Chondrocyte (in vitro differentiated cells): ENCODE measurements at regions not wholly inside any gene's neighbourhood (a gene's known extent, or its start where the extent isn't known, plus 50 kb on each side); places are given as distances from the start of the nearest gene placed in this dataset.

ENCODE experiments used
- DNase-seq: peaks from one replicate; pipeline ENCODE4 v3.0.0; 2021; ENCODE audit warnings: mixed read lengths, low spot score
- H3K27ac Mint-ChIP-seq: one replicate; pipeline ENCODE4 v1.8.0; 2021; ENCODE audit warnings: mild to moderate bottlenecking, moderate library complexity, mixed read lengths; ENCODE audit not compliant: unreplicated experiment
- H3K27me3 Mint-ChIP-seq: 2 replicates; pipeline ENCODE4 v1.8.0; 2021; ENCODE audit warnings: low read depth, mixed read lengths
- H3K36me3 Mint-ChIP-seq: 2 replicates; pipeline ENCODE4 v1.8.0; 2021; ENCODE audit warnings: low read depth, mixed read lengths
- H3K4me1 Mint-ChIP-seq: 2 replicates; pipeline ENCODE4 v1.8.0; 2021; ENCODE audit warnings: low read depth, mild to moderate bottlenecking, mixed read lengths
- H3K4me3 Mint-ChIP-seq: one replicate; pipeline ENCODE4 v1.8.0; 2021; ENCODE audit warnings: mild to moderate bottlenecking, moderate library complexity, mixed read lengths; ENCODE audit not compliant: unreplicated experiment
- H3K9me3 Mint-ChIP-seq: 2 replicates; pipeline ENCODE4 v1.8.0; 2021; ENCODE audit warnings: low read depth, mixed read lengths
- CTCF ChIP-seq: fragments of 200-600 bp; sonication (generic); IDR thresholded peaks from 2 replicates; pipeline ENCODE4 v1.5.0; 2021; ENCODE audit warnings: antibody characterized with exemption, mild to moderate bottlenecking, moderate library complexity

GRCh38 chr20:48552550-48552949 lies 275.2 kb downstream of the PREX1 start:
- H3K4me1 Mint-ChIP-seq, result no peaks in the 10 kb centered on the region
- no peak for DNase-seq
- TF ChIP-seq CTCF, result no peak
- H3K27me3 Mint-ChIP-seq, result peaks cover 35% of the 10 kb centered on the region
- H3K27ac Mint-ChIP-seq, result no peak overlapping the region
- H3K9me3 Mint-ChIP-seq, result no peaks in the 10 kb centered on the region
- H3K36me3 Mint-ChIP-seq, result no peaks in the 10 kb centered on the region
- H3K4me3 Mint-ChIP-seq, result no peak overlapping the region

- H3K9me3 Mint-ChIP-seq, result no peaks in the 10 kb centered on the region
- H3K4me3 Mint-ChIP-seq, result no peak overlapping the region
- H3K27ac Mint-ChIP-seq, result no peak overlapping the region
- peaks cover 35% of the 10 kb centered on the region for H3K27me3 Mint-ChIP-seq
- DNase-seq, result no peak
- no peak for TF ChIP-seq CTCF
- H3K4me1 Mint-ChIP-seq, result no peaks in the 10 kb centered on the region
- H3K36me3 Mint-ChIP-seq, result no peaks in the 10 kb centered on the region
Observed at GRCh38 chr20:48550814-48551213, 277.0 kb downstream of the PREX1 start.

DNA sequence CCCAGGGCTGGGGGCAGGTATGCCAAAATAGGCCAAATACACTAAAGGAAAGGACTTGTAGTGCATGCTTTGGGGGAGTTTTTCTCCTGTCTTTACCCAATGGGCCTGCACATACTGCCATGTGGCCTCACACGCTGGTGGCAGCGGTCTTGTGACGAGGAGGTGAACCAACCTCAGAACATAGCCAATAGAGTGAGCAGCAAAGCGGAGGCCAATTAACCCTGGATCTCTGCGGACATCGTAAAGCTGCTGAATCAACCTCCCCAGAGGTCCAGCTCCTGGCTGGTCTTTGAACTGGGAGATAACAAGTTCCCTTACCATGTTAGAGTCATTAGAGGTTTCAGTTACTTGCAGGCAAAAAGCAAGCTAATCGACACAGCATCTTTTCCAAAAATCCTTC lies 280.1 kb downstream of the PREX1 start:
- no peak overlapping the region for H3K4me3 Mint-ChIP-seq
- H3K36me3 Mint-ChIP-seq, result no peaks in the 10 kb centered on the region
- H3K4me1 Mint-ChIP-seq, result no peaks in the 10 kb centered on the region
- no peak for DNase-seq
- H3K27me3 Mint-ChIP-seq, result peaks cover 40% of the 10 kb centered on the region
- no peak for TF ChIP-seq CTCF
- no peaks in the 10 kb centered on the region for H3K9me3 Mint-ChIP-seq
- H3K27ac Mint-ChIP-seq, result no peak overlapping the region

DNA sequence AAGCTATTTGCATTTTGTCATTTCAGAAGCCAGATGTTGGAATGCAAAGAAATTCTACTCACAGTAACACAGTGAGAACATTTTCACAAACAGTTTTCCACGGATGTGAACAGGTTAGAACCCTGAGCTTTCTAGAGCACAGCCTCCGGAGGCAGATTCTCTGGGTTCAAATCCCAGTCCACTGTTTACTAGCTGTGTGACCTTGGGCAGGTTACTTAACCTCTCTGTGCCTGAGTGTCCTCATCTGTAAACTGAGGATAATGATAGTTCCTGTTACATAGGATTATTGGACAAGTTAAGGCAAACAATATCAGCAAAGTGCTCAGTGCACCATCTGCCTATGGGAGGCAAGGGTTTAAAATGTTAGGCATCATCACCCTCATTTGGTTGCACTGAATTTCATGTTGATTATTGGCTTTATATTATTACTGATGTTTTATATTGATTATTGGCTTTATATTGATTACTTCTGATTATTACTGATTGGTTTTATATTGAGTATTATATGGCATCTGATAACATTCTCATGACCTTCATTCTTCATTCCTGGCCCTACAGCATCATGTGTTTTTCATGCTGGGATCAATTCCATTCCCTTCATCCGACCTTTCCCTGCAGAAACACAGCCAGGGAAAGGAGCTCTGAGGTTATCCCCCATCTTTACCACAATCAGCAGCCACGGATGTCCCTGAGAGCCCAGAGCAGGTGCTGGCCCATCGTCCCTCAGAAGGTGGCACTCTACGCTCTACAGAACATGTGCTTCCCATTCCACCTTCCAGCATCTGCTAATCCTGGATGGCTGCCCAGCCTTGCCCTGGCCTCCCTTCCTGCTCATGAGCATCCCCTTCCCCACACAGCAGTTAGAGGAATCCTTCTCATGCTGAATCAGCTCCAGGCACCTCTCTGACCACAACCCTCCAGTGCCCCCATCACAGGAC lies 283.1 kb downstream of the PREX1 start:
- no peak for TF ChIP-seq CTCF
- H3K27ac Mint-ChIP-seq, result no peak overlapping the region
- peaks cover 2% of the 10 kb centered on the region for H3K9me3 Mint-ChIP-seq
- peaks cover 38% of the 10 kb centered on the region for H3K27me3 Mint-ChIP-seq
- H3K4me3 Mint-ChIP-seq, result no peak overlapping the region
- peaks cover 1% of the 10 kb centered on the region for H3K36me3 Mint-ChIP-seq
- H3K4me1 Mint-ChIP-seq, result no peaks in the 10 kb centered on the region
- DNase-seq, result no peak

DNA sequence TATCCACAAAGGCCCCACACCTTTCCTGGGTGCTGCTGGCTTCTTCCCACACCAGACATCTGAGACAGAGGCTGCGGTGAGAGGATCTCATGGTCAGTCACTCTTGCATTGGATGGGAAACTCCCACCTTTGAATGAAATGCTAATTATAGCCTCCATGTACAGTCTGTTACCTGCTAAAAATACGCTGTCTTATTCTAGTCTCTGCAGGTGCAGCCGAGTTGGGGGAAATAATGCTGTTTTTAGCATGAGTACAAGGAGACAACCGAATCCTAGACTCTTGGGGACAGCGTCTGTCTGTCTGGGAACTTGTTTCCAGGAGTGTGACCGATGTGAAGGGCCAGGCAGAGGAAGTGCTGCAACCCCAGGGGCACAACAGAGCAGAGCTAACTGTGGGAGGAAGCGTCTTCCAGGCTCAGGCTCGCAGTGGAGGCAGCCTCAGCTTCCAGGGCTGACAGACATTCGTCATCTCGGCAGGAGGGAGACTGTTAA lies 286.2 kb downstream of the PREX1 start:
- H3K36me3 Mint-ChIP-seq, result peaks cover 1% of the 10 kb centered on the region
- no peak overlapping the region for H3K4me3 Mint-ChIP-seq
- H3K4me1 Mint-ChIP-seq, result peaks cover 14% of the 10 kb centered on the region
- no peak for TF ChIP-seq CTCF
- H3K9me3 Mint-ChIP-seq, result peaks cover 2% of the 10 kb centered on the region
- H3K27ac Mint-ChIP-seq, result no peak overlapping the region
- H3K27me3 Mint-ChIP-seq, result peaks cover 31% of the 10 kb centered on the region
- no peak for DNase-seq
